Activated CD4-positive, CD25-positive, alpha-beta regulatory T cell (primary cell): ENCODE measurements at regions not wholly inside any gene's neighbourhood (a gene's known extent, or its start where the extent isn't known, plus 50 kb on each side); places are given as distances from the start of the nearest gene placed in this dataset.

Source experiments
- DNase-seq, 4 experiments: peaks; one replicate each; lab custom pipeline; 2025; lab: John Stamatoyannopoulos, UW

GRCh38 chr13:107331359-107331758 lies 763.4 kb upstream of the ARGLU1 start:
- no peak for DNase-seq

- DNase-seq, result no peak
Observed at GRCh38 chr13:107330484-107330883, 762.5 kb upstream of the ARGLU1 start.

- DNase-seq, result no peak
Observed at GRCh38 chr13:107329991-107330390, 762.1 kb upstream of the ARGLU1 start.

- DNase-seq, result no peak
Observed at GRCh38 chr13:107324416-107325204, 756.7 kb upstream of the ARGLU1 start.

GRCh38 chr13:107322228-107322627 lies 754.3 kb upstream of the ARGLU1 start:
- no peak for DNase-seq

- no peak for DNase-seq
Observed at GRCh38 chr13:107305178-107305577, 737.2 kb upstream of the ARGLU1 start.

- no peak for DNase-seq
Observed at GRCh38 chr13:107301724-107302374, 733.9 kb upstream of the ARGLU1 start.

GRCh38 chr13:107299717-107300116 lies 731.8 kb upstream of the ARGLU1 start:
- no peak for DNase-seq

- DNase-seq, result no peak
Observed at GRCh38 chr13:107296804-107297203, 728.9 kb upstream of the ARGLU1 start.

GRCh38 chr13:107295416-107296140 lies 727.6 kb upstream of the ARGLU1 start:
- DNase-seq, result no peak

GRCh38 chr13:107293924-107294323 lies 726.0 kb upstream of the ARGLU1 start:
- no peak for DNase-seq

- DNase-seq, result no peak
Observed at GRCh38 chr13:107291875-107292274, 723.9 kb upstream of the ARGLU1 start.

GRCh38 chr13:107289540-107289939 lies 721.6 kb upstream of the ARGLU1 start:
- no peak for DNase-seq

GRCh38 chr13:107284173-107284572 lies 716.2 kb upstream of the ARGLU1 start:
- no peak for DNase-seq

GRCh38 chr13:107277911-107278310 lies 710.0 kb upstream of the ARGLU1 start:
- DNase-seq, result no peak

- no peak for DNase-seq
Observed at GRCh38 chr13:107276936-107277335, 709.0 kb upstream of the ARGLU1 start.

- DNase-seq, result no peak
Observed at GRCh38 chr13:107275945-107276614, 708.1 kb upstream of the ARGLU1 start.

- DNase-seq, result no peak
Observed at GRCh38 chr13:107275312-107275711, 707.4 kb upstream of the ARGLU1 start.

GRCh38 chr13:107271227-107271626 lies 703.3 kb upstream of the ARGLU1 start:
- DNase-seq, result no peak

- DNase-seq, result no peak
Observed at GRCh38 chr13:107266657-107267056, 698.7 kb upstream of the ARGLU1 start.

GRCh38 chr13:107258599-107259187 lies 690.8 kb upstream of the ARGLU1 start:
- no peak for DNase-seq

GRCh38 chr13:107254392-107254791 lies 686.5 kb upstream of the ARGLU1 start:
- no peak for DNase-seq
